OCI-LY3 (cell line): ENCODE measurements at regions not wholly inside any gene's neighbourhood (a gene's known extent, or its start where the extent isn't known, plus 50 kb on each side); places are given as distances from the start of the nearest gene placed in this dataset.
"Not testable (repeated sequence)": the region's sequence is repeated elsewhere in the genome, so short reads cannot be mapped to it uniquely, and the experiment has no call there.

Experiments
- H2AFZ ChIP-seq: fragments of 200-600, 300-600 bp; shearing (Covaris generic); 2 replicates; pipeline ENCODE4 v1.6.0; 2014; ENCODE audit warnings: antibody characterized with exemption, low read depth, low read length
- H3K27ac ChIP-seq: fragments of 200-600, 300-600 bp; sonication (generic); 2 replicates; pipeline ENCODE4 v1.5.1; 2014; ENCODE audit warnings: mild to moderate bottlenecking, low read length, moderate library complexity, mixed read lengths
- H3K27me3 ChIP-seq: fragments of 200-600, 300-600 bp; sonication (generic); 2 replicates; pipeline ENCODE4 v1.6.1; 2014; ENCODE audit warnings: low read depth, low read length, mixed read lengths
- H3K36me3 ChIP-seq: fragments of 200-600, 300-600 bp; sonication (generic); replicated peaks from 2 replicates; pipeline ENCODE3; 2014; ENCODE audit warnings: low read depth, low read length, mixed read lengths
- H3K4me1 ChIP-seq: fragments of 300-600, 200-600 bp; sonication (generic); 2 replicates; pipeline ENCODE4 v1.6.1; 2014; ENCODE audit warnings: low read length, mixed read lengths
- H3K4me2 ChIP-seq: fragments of 200-600, 300-600 bp; sonication (generic); 2 replicates; pipeline ENCODE4 v1.6.1; 2014; ENCODE audit warnings: low read length, mixed read lengths
- H3K4me3 ChIP-seq: fragments of 300-600, 200-600 bp; sonication (generic); 2 replicates; pipeline ENCODE4 v1.5.1; 2014; ENCODE audit warnings: antibody characterized with exemption, mild to moderate bottlenecking, low read length, moderate library complexity
- H3K79me2 ChIP-seq: fragments of 300-600, 200-600 bp; shearing (Covaris generic); 2 replicates; pipeline ENCODE4 v1.6.1; 2014; ENCODE audit warnings: mild to moderate bottlenecking, low read length, mixed read lengths
- H3K9ac ChIP-seq: fragments of 300-600, 200-600 bp; shearing (Covaris generic); 2 replicates; pipeline ENCODE4 v1.6.0; 2014; ENCODE audit warnings: mild to moderate bottlenecking, low read length, moderate library complexity
- H3K9me3 ChIP-seq: fragments of 200-600, 300-600 bp; shearing (Covaris generic); 2 replicates; pipeline ENCODE4 v1.6.1; 2014; ENCODE audit warnings: low read length, mixed read lengths; ENCODE audit not compliant: insufficient read depth
- H4K20me1 ChIP-seq: fragments of 200-600, 300-600 bp; sonication (generic); 2 replicates; pipeline ENCODE4 v1.6.1; 2016; ENCODE audit warnings: low read length, mixed read lengths; ENCODE audit not compliant: insufficient read depth
- CTCF ChIP-seq: fragments of 200-600, 300-600 bp; sonication (generic); IDR thresholded peaks from 2 replicates; pipeline ENCODE4 v1.5.1; 2014; ENCODE audit warnings: antibody characterized with exemption, low read length, low read depth
- EZH2phosphoT487 ChIP-seq: fragments of 200-600 bp; shearing (Covaris generic); IDR thresholded peaks from 2 replicates; pipeline ENCODE4 v1.6.1; 2018; ENCODE audit warnings: antibody characterized with exemption, mixed run types, low read depth

- no peaks in the 10 kb centered on the region for H3K79me2 ChIP-seq
- H3K36me3 ChIP-seq = no peaks in the 10 kb centered on the region
- H3K4me1 ChIP-seq = no peaks in the 10 kb centered on the region
- H3K9me3 ChIP-seq = no peaks in the 10 kb centered on the region
- H3K4me3 ChIP-seq = no peak overlapping the region
- H2AFZ ChIP-seq = no peak overlapping the region
- H3K27me3 ChIP-seq = no peaks in the 10 kb centered on the region
- H3K4me2 ChIP-seq = no peak overlapping the region
- TF ChIP-seq EZH2phosphoT487 (no peak), CTCF (no peak)
- H3K27ac ChIP-seq = no peak overlapping the region
- no peak overlapping the region for H3K9ac ChIP-seq
- H4K20me1 ChIP-seq = no peaks in the 10 kb centered on the region
These were observed 195.5 kb downstream of the MBL2 start for GRCh38 chr10:52577047-52577446.

GRCh38 chr10:52578871-52579405 lies 193.6 kb downstream of the MBL2 start:
- Histone ChIP-seq H3K9ac (no peak overlapping the region), H3K9me3 (no peaks in the 10 kb centered on the region), H3K27me3 (no peaks in the 10 kb centered on the region), H4K20me1 (no peaks in the 10 kb centered on the region), H3K36me3 (no peaks in the 10 kb centered on the region), H3K79me2 (no peaks in the 10 kb centered on the region), H3K4me3 (no peak overlapping the region), H3K4me1 (no peaks in the 10 kb centered on the region), H3K4me2 (no peak overlapping the region), H2AFZ (no peak overlapping the region), H3K27ac (no peak overlapping the region)
- no peak for TF ChIP-seq EZH2phosphoT487
- no peak for TF ChIP-seq CTCF

GRCh38 chr10:52581636-52582035 lies 190.9 kb downstream of the MBL2 start:
- not testable (repeated sequence) for H3K4me2 ChIP-seq, H3K4me3 ChIP-seq, H3K9ac ChIP-seq, H3K79me2 ChIP-seq, H3K36me3 ChIP-seq, H4K20me1 ChIP-seq, H3K9me3 ChIP-seq, H2AFZ ChIP-seq, H3K27ac ChIP-seq, H3K4me1 ChIP-seq, H3K27me3 ChIP-seq

GRCh38 chr10:52583336-52583735 lies 189.2 kb downstream of the MBL2 start:
- Histone ChIP-seq H4K20me1 (no peaks in the 10 kb centered on the region), H3K79me2 (no peaks in the 10 kb centered on the region), H3K27ac (no peak overlapping the region), H3K9me3 (no peaks in the 10 kb centered on the region), H3K4me3 (no peak overlapping the region), H3K27me3 (no peaks in the 10 kb centered on the region), H2AFZ (no peak overlapping the region), H3K36me3 (no peaks in the 10 kb centered on the region), H3K9ac (no peak overlapping the region), H3K4me2 (no peak overlapping the region), H3K4me1 (no peaks in the 10 kb centered on the region)
- TF ChIP-seq EZH2phosphoT487 (no peak), CTCF (no peak)

- Histone ChIP-seq H3K4me3 (no peak overlapping the region), H3K4me2 (no peak overlapping the region), H4K20me1 (no peaks in the 10 kb centered on the region), H3K27ac (no peak overlapping the region), H3K27me3 (no peaks in the 10 kb centered on the region), H3K36me3 (no peaks in the 10 kb centered on the region), H3K9me3 (no peaks in the 10 kb centered on the region), H3K9ac (no peak overlapping the region), H3K79me2 (no peaks in the 10 kb centered on the region), H2AFZ (no peak overlapping the region), H3K4me1 (no peaks in the 10 kb centered on the region)
- TF ChIP-seq CTCF (no peak), EZH2phosphoT487 (no peak)
These were observed 185.9 kb downstream of the MBL2 start for GRCh38 chr10:52586710-52587109.
